Epidermal melanocyte (primary cell): ENCODE measurements at regions not wholly inside any gene's neighbourhood (a gene's known extent, or its start where the extent isn't known, plus 50 kb on each side); places are given as distances from the start of the nearest gene placed in this dataset.
A peak's percentile ranks its signal among the peaks of the same experiment; 100 is the strongest.
"Not testable (repeated sequence)": the region's sequence is repeated elsewhere in the genome, so short reads cannot be mapped to it uniquely, and the experiment has no call there.

Source experiments
- DNase-seq: peaks from one replicate; pipeline ENCODE4 v3.0.0; 2011; ENCODE audit warnings: low spot score; ENCODE audit not compliant: insufficient read length

DNA sequence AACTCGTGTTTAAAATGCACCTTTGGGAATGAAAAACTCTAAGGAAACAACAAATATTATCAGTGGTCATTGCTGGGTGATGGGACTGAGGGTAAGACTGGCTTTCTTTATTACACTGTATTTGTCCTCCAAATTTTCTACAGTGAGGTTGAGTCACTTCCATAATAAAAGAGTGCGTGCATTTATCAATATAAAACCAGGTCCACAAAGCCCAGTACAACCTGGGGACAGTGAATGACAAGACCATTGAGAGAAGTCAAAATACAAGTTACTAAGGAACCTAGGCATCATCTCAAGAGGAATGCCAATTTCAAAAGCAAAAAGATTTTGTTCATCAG, 76.4 kb downstream of the MAGED4 start:
- DNase-seq: no peak

DNA sequence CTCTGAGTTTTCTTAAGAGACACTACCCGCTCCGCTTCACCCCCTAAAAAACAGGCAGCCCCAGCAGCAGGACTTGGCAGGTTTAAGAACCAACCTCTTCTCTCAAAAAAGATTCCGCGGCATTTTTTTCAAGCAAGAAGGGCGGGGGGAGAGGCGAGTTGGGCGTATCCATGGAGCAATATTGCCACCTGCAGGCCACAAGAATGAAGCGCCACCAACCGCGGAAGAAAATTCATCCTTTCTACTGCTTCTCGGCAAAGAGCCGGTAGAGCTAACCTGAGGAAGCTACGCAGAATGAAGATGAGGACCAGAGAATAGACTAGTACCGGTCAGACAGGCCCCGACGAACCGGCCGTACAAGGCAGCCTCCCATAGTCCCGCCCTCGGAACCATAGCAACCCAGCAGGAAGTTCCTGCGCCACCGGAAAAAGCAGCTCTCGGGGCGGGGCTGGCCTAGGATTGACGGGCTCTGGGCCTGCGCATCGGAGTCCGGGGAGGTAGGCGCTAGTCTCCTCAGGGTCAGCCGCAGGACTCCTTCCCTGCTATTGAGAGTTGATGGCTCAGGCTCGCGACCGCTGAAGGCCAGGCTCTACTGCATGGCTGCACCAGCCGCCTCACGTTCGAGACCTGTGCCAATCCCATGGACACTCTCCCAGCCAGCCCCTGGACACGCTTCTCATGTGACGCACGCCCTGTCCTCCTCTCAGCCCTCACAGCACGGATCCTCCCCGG, 76.9 kb downstream of the MAGED4 start:
- peak; percentile 23 for DNase-seq

DNA sequence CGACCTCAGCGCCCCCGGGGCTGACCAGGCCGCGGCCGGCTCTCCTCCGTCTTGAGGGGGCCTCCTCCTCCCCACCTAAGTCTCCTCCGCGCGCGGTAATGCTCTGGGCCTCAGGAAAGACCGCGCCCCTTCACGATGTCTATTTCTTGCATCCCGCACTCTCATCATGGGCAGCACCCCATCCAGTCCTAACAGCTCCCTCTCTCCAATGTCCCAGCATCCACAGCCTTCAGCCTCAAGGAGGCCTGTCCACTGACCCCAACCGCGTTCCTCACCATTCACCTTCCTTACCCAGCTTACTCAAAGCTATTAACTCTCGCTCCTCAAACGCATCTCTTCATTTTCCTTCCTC, 77.5 kb downstream of the MAGED4 start:
- no peak for DNase-seq

DNA sequence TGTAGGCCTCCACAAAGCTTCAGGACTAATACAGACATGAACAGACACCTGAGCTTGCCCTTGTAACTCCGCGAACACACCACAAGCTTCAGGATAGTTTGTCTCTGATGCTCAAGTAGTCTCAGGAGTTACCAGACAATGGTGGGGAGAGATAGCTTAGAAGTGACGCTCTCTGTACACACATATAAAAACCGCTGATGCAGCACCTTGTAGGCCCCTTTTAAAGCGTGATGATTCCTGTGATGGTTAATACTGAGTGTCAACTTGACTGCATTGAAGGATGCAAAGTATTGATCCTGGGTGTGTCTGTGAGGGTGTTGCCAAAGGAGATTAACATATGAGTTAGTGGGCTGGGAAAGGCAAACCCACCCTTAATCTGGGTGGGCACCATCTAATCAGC, 78.7 kb downstream of the MAGED4 start:
- DNase-seq: no peak

DNA sequence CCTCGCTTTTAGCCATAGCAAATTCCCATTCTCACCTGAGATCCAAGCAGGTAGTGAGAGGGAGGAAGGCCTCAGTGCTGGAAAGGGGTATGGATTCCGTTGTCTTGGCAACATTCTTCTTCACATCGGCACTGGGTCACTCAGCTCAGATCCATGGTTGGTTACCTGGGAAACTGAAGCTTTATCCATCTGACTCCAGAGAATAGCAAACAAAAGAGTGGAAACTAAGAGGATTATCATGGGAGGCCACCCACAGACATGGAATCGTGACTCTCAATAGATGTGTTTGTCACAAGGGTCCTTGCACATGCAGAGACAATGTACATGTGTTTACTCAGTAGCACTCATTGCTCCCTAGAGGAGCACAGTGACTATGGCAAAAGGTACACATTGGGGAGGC, 81.0 kb downstream of the MAGED4 start:
- DNase-seq: no peak

DNA sequence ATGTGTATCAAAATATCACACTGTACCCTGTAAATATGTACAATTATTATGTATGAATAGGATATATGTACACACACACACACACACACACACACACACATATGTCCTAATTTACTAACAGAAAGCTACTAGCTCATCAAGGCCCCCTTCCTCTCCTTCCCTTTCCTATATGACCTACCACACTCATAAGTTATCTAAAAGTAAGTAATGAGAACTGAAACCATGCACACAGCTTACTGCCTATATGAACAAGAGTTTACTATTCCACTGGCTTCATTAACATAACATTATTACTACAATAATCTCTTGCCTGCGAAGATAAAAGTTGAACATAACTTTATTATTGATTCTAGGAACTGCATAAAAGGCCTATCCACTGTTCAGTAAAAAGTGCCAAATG, 83.8 kb downstream of the MAGED4 start:
- not testable (repeated sequence) for DNase-seq

DNA sequence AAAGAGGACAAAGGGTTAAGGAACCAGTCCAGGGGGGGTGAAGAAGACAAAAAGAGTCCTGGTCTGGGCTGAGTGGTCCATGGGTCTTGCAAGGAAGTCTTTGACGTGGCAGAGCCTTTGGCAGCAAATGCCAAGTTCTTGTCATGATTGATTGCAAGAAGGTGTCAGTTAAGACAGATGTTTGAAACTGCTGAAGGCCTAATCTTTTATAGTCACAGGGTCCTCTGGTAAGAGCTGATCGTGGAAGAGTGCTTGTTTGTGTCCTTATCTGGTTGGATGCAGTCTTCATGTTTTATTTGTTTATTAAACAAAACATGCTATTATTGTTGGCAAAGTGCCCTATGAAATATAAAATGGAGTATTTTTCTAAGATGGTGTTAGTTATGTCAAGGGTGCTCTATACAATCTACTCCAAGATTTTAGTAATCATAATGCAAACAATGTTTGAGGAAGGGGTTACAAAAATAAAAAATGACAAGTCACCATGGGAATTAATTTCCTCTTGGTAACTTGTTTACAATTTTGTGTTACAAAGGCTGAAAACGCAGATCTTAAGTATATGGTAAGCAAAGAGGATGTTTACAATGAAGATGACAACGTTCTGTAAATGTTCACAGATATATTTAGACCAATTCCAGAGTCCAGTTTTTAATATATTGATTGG, 85.9 kb downstream of the MAGED4 start:
- DNase-seq: no peak

DNA sequence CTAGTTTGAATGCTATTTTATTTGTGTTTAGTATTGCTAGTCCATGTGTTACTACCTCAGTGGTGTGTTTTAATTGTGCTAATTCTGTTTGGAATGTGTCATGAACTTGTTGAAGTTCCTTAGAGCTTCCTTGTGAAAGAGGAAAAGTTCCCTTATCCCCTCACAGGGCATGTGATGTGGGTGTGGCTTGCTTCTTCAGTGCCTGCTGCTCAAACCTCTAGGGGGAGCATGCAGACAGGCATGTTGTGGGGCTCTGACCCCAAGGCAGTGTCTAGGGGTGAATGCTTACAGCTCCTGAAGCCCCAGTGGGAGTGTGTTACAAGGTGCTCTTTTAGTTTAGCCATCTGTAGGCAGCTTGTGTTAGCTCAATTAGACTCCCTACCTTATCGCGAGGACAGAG, 86.5 kb downstream of the MAGED4 start:
- DNase-seq: no peak

- DNase-seq: no peak
These were observed 91.2 kb upstream of the XAGE2 start for GRCh38 chrX:52277666-52278065.

- no peak for DNase-seq
These were observed 88.0 kb upstream of the XAGE2 start for GRCh38 chrX:52280812-52281211.

DNA sequence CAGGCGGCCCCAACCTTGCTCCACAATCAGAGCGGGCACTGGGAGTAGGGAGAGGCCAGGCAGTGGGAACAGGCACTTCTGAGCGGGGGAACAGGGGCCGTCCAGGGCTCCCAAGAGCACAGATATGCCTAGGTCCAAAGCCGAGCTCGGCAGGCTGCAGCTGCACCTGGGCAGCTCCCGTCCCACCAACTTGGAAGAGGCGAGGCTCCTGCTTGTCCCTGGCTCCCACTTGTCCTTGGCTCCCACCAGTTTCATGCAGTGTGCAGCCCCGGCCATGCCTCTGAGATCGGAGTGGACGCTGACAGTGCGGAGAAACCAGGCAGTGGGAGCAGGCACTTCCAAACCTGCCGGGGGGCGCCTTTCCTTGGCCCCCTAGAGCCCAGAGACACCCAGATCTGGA, 84.0 kb upstream of the XAGE2 start:
- no peak for DNase-seq

- not testable (repeated sequence) for DNase-seq
These were observed 69.9 kb upstream of the XAGE2 start for GRCh38 chrX:52298968-52299367.

GRCh38 chrX:52308532-52308931, 60.3 kb upstream of the XAGE2 start:
- not testable (repeated sequence) for DNase-seq
